Chondrocyte (in vitro differentiated cells): ENCODE measurements at regions not wholly inside any gene's neighbourhood (a gene's known extent, or its start where the extent isn't known, plus 50 kb on each side); places are given as distances from the start of the nearest gene placed in this dataset.

Source experiments
- DNase-seq: peaks from one replicate; pipeline ENCODE4 v3.0.0; 2021; ENCODE audit warnings: mixed read lengths, low spot score
- H3K27ac Mint-ChIP-seq: one replicate; pipeline ENCODE4 v1.8.0; 2021; ENCODE audit warnings: mild to moderate bottlenecking, moderate library complexity, mixed read lengths; ENCODE audit not compliant: unreplicated experiment
- H3K27me3 Mint-ChIP-seq: 2 replicates; pipeline ENCODE4 v1.8.0; 2021; ENCODE audit warnings: low read depth, mixed read lengths
- H3K36me3 Mint-ChIP-seq: 2 replicates; pipeline ENCODE4 v1.8.0; 2021; ENCODE audit warnings: low read depth, mixed read lengths
- H3K4me1 Mint-ChIP-seq: 2 replicates; pipeline ENCODE4 v1.8.0; 2021; ENCODE audit warnings: low read depth, mild to moderate bottlenecking, mixed read lengths
- H3K4me3 Mint-ChIP-seq: one replicate; pipeline ENCODE4 v1.8.0; 2021; ENCODE audit warnings: mild to moderate bottlenecking, moderate library complexity, mixed read lengths; ENCODE audit not compliant: unreplicated experiment
- H3K9me3 Mint-ChIP-seq: 2 replicates; pipeline ENCODE4 v1.8.0; 2021; ENCODE audit warnings: low read depth, mixed read lengths
- TF ChIP-seq, protein P1 (sequence below): fragments of 200-600 bp; sonication (generic); IDR thresholded peaks from 2 replicates; pipeline ENCODE4 v1.5.0; 2021; ENCODE audit warnings: antibody characterized with exemption, mild to moderate bottlenecking, moderate library complexity

DNA sequence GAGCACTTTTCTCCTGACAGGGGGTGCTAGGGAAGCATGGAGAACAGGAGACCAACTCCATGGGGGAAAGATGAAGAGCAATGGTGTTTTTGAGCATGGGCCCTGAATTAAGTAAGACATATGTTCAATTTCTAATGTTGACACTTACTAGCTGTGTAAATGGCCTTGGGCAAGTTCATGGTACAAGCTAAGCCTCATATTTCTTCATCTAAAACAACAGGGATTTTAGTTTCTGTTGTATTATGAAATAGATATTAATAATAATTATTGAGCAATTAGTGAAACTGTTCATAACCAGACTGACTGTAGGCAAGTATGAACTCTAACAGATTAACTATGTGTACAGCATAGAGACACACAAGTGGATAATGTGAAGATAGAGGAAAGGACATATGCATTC, 515.0 kb upstream of the FAT1 start:
- Mint-ChIP-seq H3K36me3 (no peaks in the 10 kb centered on the region), H3K27ac (no peak overlapping the region), H3K4me1 (peaks cover 31% of the 10 kb centered on the region), H3K27me3 (no peaks in the 10 kb centered on the region), H3K4me3 (no peak overlapping the region), H3K9me3 (peaks cover 3% of the 10 kb centered on the region)
- TF ChIP-seq, protein P1, sequence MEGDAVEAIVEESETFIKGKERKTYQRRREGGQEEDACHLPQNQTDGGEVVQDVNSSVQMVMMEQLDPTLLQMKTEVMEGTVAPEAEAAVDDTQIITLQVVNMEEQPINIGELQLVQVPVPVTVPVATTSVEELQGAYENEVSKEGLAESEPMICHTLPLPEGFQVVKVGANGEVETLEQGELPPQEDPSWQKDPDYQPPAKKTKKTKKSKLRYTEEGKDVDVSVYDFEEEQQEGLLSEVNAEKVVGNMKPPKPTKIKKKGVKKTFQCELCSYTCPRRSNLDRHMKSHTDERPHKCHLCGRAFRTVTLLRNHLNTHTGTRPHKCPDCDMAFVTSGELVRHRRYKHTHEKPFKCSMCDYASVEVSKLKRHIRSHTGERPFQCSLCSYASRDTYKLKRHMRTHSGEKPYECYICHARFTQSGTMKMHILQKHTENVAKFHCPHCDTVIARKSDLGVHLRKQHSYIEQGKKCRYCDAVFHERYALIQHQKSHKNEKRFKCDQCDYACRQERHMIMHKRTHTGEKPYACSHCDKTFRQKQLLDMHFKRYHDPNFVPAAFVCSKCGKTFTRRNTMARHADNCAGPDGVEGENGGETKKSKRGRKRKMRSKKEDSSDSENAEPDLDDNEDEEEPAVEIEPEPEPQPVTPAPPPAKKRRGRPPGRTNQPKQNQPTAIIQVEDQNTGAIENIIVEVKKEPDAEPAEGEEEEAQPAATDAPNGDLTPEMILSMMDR, result no peak
- no peak for DNase-seq

DNA sequence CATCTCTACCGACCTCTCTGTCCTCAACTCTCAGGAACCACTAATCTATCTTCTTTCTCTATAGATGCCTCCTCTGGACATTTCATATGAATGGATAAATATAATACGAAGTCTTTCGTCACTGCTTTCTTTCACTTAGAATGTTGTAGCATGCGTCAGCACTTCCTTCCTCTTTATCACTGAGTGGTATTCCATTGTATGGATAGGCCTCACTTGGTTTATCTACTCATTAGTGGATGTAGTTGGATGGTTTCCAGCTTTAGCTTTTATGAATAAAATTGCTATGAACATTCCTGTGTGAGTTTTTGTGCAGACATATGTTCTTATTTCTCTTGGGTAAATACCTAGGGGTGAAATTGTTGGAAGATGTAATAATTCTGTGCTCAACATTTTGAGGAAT, 528.2 kb upstream of the FAT1 start:
- no peak overlapping the region for H3K27ac Mint-ChIP-seq
- TF ChIP-seq, protein P1, result no peak
- peaks cover 4% of the 10 kb centered on the region for H3K9me3 Mint-ChIP-seq

DNA sequence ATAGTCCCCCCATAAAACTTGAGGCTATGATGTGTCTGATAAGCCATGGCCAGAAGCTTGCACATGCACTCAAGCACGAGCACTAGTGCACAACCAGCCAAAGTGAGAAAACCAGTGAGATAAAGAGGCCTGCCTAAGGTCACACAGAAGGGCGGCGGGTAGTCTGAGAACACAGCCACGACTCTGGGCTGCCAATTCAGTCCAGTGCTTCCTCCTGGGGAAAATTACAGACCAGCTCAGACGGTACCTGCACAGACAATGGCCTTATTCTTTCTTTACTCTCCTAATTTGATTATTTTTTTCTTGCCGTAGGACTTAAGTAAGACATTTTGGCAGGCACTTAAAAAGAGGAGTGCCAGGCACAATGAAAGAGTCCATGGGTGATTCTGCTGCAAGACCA, 533.2 kb upstream of the FAT1 start:
- no peak for DNase-seq
- Mint-ChIP-seq H3K27me3 (no peaks in the 10 kb centered on the region), H3K27ac (no peak overlapping the region), H3K36me3 (no peaks in the 10 kb centered on the region), H3K4me3 (no peak overlapping the region), H3K4me1 (peaks cover 10% of the 10 kb centered on the region), H3K9me3 (peaks cover 6% of the 10 kb centered on the region)
- TF ChIP-seq, protein P1, result no peak

More for the DNA sequence above, 528.2 kb upstream of the FAT1 start:
- no peaks in the 10 kb centered on the region for H3K27me3 Mint-ChIP-seq
- DNase-seq, result no peak
- no peak overlapping the region for H3K4me3 Mint-ChIP-seq
- no peaks in the 10 kb centered on the region for H3K36me3 Mint-ChIP-seq
- peaks cover 12% of the 10 kb centered on the region for H3K4me1 Mint-ChIP-seq

DNA sequence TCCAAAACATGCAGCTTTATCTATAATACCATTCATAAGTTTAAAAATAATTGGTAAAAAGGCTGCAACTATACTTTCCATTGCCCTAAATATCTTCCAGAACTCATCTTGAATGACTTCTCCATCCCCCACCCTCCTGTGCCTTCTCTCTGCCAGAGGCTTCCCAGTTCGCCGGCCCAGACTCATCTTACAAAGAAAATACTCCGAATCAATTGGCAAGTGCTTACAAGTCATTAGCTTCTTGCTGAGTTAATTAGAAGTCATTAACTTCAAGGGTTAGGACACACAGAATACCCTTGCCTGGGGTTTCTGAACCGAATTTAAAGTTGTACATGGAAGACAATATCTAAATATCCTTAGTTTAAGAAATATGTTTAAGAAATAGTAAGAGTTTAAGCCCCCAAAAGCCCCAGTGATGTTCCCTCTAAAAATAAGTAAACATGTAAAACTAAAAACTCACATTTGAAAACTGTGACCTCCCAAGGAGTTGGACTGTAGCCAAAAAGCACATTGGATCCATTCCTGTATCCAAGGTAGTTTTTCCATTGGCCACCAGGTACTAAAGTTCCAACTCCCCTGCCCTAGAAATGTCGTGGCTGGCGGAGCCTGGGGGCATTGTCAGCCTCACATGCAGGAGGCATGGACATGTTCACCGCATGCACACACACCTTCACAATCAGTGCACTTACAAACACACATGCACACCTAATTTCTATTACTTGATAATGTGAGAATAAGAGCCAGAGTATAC, 535.2 kb upstream of the FAT1 start:
- Mint-ChIP-seq H3K36me3 (no peaks in the 10 kb centered on the region), H3K4me3 (no peak overlapping the region), H3K9me3 (peaks cover 3% of the 10 kb centered on the region)

DNA sequence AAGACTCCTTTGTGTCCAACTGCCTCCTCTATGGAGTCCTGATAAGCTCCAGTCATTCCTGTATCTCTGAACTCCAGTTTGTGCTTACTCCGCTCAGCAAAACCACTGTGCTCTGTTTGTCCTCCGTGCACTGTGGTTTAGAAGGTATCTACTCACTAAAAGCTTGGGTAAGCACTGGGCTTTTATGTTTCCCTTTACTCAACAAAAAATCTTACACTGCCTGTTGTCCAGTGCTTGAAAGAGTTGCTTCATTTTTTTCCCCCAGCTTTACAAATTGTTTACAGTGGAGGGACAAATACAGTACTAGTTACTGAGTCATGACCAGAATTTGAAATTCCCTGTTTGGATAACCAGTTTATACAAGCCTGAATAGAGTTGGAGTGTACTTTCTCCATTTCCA, 545.3 kb upstream of the FAT1 start:
- no peaks in the 10 kb centered on the region for H3K27me3 Mint-ChIP-seq
- no peak for DNase-seq
- no peaks in the 10 kb centered on the region for H3K36me3 Mint-ChIP-seq
- no peak overlapping the region for H3K27ac Mint-ChIP-seq
- peaks cover 5% of the 10 kb centered on the region for H3K4me1 Mint-ChIP-seq
- no peak overlapping the region for H3K4me3 Mint-ChIP-seq
- no peaks in the 10 kb centered on the region for H3K9me3 Mint-ChIP-seq
- TF ChIP-seq, protein P1, result no peak

More for the DNA sequence above, 535.2 kb upstream of the FAT1 start:
- Mint-ChIP-seq H3K4me1 (peaks cover 6% of the 10 kb centered on the region), H3K27me3 (no peaks in the 10 kb centered on the region), H3K27ac (no peak overlapping the region)
- DNase-seq, result no peak
- TF ChIP-seq, protein P1, result no peak
